ENCODE measurements at regions not wholly inside any gene's neighbourhood (a gene's known extent, or its start where the extent isn't known, plus 50 kb on each side); places are given as distances from the start of the nearest gene placed in this dataset.

GRCh38 chr5:101539315-101539714 is 636.2 kb upstream of the ST8SIA4 start:
- TF ChIP-seq POLR2A (IDR thresholded peaks at IDR 0.05; ENCODE audit: low read depth, low read length): no peak
- TF ChIP-seq POLR2AphosphoS5 (IDR thresholded peaks at IDR 0.05; ENCODE audit: low read depth, low read length): no peak
- no peak for TF ChIP-seq TAF1 (IDR thresholded peaks at IDR 0.05; ENCODE audit: borderline replicate concordance, low read depth, low read length)
